NCI-H1694 (cell line): ENCODE measurements at regions not wholly inside any gene's neighbourhood (a gene's known extent, or its start where the extent isn't known, plus 50 kb on each side); places are given as distances from the start of the nearest gene placed in this dataset.
"Not testable (repeated sequence)": the region's sequence is repeated elsewhere in the genome, so short reads cannot be mapped to it uniquely, and the experiment has no call there.

ENCODE experiments used
- DNase-seq: peaks from one replicate; lab custom pipeline; 2025; lab: John Stamatoyannopoulos, UW

- no peak for DNase-seq
Measured at GRCh38 chr6:122184401-122184827, 215.0 kb upstream of the HSF2 start.

GRCh38 chr6:122185458-122185857 is 214.0 kb upstream of the HSF2 start:
- not testable (repeated sequence) for DNase-seq

DNA sequence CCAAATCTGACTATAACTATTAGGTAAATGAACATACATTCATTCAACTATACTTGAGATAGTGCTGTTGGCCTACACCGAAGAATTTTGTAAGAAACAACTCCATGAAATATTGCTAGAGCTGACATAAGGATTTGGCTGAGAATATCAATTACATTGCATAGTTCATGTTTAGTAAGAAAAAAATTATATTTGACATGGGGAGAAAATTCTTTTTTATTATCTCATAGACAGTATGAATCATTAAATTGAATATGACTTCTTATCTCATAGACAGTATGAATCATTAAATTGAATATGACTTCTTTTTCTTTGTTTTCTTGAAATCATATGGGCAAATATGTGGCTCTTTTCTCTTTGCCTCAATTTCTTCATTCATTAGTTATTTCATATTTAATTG is 212.3 kb upstream of the HSF2 start:
- no peak for DNase-seq

DNA sequence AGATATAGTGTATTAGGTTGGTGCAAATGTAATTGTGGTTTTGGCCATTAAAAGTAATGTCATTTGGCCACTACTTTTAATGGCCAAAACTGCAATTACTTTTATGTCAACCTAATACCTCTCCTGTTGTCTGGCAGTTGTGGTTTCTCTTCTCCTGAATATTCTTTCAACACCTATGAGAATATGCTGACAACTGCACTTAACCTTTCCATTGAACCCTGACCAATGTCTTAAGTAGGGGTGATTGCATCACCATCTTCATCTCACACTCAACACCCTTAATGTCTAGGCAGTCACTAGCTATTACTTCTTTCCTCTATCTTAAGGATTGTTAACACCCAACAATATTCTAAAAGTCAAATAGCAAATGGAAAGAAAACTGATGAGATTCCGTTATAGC is 200.5 kb upstream of the HSF2 start:
- no peak for DNase-seq

DNA sequence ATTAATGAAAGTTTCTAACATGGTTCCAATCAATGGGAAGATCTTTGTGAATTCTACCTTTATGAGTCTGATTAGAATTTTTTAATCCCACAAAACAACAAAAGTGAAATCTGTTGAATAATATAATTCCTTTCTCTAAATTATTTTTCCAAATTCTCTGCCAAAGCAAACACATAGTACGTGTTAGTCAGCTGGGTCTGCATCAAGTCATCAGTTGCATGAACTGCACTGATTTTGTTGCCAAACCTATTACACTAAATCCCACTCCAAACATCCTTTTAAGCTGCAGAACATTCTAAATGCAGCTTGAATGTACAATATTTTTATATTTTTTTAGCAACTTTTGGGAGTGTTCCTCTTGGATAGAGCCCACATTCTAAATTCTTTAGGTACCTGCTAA is 199.0 kb upstream of the HSF2 start:
- no peak for DNase-seq

DNA sequence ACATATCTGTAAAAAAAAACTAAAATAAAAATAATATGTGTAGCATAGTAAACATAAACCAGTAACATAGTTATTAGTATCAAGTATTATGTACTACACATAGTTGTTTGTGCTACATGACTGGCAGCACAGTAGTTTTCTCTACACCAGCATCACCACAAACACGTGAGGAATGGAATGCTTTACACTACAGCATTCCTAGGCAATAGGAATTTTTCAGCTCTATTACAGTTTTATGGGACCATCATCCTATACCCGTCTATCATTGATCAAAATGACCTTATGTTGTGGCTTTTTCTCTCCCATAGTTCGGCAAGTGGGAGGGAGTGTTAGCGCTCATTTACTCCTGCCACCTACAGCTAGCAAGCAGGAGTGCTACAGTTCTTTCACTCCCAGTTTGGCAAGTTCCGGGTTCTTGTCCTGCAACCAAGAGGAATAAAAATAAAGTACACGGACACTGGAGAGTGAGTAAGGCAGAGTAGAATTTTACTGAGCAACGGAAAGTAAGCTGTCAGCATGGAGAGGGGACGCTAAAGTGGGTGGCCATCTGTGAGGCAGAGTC is 196.8 kb upstream of the HSF2 start:
- no peak for DNase-seq

- DNase-seq, result no peak
Measured at GRCh38 chr6:122207061-122207460, 192.4 kb upstream of the HSF2 start.

DNA sequence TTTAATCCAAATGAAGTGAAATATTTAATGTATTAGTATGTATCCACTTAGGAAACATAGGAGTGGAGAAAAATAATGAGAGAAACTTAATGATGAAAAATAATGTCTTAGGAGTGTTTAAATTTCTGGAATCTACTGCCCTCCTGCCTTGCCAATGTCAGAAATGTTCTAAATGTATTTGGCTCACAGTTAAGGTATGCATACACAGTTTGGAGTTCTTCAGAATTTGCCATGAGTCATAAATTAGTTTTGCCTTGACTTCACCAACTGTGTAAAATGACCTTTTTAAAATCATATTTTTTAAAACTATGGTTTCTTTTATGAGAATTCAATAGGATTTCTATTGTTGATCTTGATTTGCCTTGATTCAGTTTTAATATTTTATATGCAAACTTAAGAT is 191.7 kb upstream of the HSF2 start:
- DNase-seq, result no peak

GRCh38 chr6:122214605-122215318 is 184.7 kb upstream of the HSF2 start:
- no peak for DNase-seq

- no peak for DNase-seq
Measured at GRCh38 chr6:122220254-122220653, 179.2 kb upstream of the HSF2 start.

- DNase-seq, result no peak
Measured at GRCh38 chr6:122222761-122223160, 176.7 kb upstream of the HSF2 start.

- DNase-seq, result no peak
Measured at GRCh38 chr6:122223251-122223650, 176.2 kb upstream of the HSF2 start.

GRCh38 chr6:122238861-122239260 is 160.6 kb upstream of the HSF2 start:
- DNase-seq, result no peak

- DNase-seq, result no peak
Measured at GRCh38 chr6:122246906-122247658, 152.4 kb upstream of the HSF2 start.

DNA sequence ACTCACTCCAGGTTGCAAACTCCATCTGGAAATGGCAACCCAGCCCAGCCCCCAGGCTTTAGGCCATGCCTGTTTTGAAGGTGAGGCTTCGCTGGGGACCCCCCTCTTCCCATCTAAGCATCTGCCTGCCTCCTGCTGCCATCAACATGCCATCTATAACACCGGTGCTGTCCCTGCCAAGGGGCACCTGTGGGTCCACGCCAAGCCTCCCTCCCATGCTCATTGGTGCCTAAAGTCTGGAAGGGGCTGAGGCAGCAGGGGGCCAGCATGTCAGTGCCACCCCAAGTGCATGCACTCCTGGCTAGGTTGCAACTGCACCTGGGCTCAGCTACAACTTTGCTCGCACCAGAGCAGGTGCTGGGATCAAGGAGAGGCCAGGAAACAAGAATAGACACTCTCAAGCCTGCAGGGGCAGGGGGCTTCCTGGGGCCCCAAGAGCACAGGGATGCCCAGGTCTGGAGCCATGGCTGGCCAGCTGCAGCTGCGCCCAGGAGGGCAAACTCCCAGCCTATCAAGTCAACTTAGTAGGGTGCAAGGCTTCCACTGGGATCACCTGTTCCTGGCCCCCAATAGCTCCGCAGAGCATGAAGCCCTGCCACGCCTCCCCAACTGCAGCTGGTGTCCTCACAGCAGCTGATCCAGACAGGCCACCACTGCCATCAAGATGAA is 151.3 kb upstream of the HSF2 start:
- no peak for DNase-seq

DNA sequence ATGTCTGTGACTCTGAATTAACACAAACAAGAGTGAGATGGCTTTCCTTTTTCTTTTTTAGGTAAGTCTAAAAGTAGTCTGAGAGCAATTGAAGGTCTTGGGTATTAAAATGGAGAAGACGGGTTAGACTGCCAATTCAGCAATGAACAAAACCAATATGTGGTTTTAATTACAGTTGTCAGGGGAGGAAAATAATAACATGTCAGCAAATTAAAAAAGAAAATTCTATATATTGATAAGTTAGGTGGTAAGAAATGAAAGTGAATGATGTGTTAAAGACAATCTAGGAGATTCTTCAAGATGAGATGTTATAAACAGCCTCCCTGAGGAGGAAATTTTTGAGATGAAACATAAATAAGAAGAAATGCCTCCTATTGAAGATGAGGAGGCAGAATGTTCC is 150.6 kb upstream of the HSF2 start:
- no peak for DNase-seq

- no peak for DNase-seq
Measured at GRCh38 chr6:122258839-122259238, 140.6 kb upstream of the HSF2 start.

GRCh38 chr6:122264557-122264956 is 134.9 kb upstream of the HSF2 start:
- DNase-seq, result no peak

DNA sequence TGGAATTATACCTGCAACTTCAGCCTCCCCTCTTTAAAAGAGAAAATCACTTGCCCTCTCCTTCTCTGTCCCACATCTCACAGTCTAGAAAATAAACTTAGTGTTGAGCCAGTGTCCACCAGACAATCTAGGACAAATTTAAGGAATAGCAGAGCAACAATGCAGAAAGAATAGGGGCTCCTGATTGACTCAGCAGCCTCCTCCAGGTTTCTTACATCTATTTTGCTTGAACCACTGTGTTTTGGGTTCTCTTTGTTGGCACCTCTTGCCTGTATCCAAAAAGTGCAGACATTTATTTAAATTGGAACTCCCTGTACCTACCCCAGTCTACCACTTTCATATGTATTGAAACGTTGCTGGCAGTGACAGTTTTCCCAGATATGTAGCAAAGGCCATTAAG is 133.7 kb upstream of the HSF2 start:
- DNase-seq, result no peak

- DNase-seq, result no peak
Measured at GRCh38 chr6:122268394-122268793, 131.1 kb upstream of the HSF2 start.

- DNase-seq, result no peak
Measured at GRCh38 chr6:122276637-122277036, 122.8 kb upstream of the HSF2 start.

DNA sequence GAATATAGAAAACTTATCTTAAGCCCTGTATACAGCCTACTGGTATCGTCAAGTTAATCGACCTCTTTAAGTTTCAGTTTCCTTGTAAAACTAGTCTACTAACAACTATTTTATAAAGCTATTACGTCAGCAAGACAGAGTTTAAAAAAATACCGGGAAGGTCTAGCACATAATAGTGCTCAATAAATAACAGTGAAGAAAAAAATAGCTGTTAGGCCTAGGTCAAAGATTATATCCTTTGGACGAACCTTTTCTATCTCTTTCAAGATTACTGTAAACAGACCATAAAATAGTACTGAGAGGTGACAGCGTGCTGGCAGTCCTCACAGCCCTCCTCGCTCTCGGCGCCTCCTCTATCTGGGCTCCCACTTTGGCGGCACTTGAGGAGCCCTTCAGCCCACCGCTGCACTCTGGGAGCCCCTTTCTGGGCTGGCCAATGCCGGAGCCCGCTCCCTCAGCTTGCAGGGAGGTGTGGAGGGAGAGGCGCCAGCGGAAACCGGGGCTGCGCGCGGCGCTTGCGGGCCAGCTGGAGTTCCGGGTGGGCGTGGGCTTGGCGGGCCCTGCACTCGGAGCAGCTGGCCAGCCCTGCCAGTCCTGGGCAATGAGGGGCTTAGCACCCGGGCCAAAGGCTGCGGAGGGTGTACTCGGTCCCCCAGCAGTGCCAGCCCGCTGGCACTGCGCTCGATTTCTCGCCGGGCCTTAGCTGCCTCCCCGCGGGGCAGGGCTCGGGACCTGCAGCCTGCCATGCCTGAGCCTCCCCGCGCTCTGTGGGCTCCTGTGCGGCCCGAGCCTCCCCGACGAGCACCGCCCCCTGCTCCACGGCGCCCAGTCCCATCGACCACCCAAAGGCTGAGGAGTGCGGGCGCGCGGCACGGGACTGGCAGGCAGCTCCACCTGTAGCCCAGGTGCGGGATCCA is 119.1 kb upstream of the HSF2 start:
- not testable (repeated sequence) for DNase-seq
